GM12878 (cell line): ENCODE measurements at regions not wholly inside any gene's neighbourhood (a gene's known extent, or its start where the extent isn't known, plus 50 kb on each side); places are given as distances from the start of the nearest gene placed in this dataset.

Experiments used
- CEBPB ChIP-seq, 2 experiments: fragments of 150-350 bp in 1 of 2; IDR thresholded peaks; 2 replicates each; pipeline ENCODE4 v1.6.1; 2012 to 2014; ENCODE audit warnings: low read depth in 2 of 2, low read length in 2 of 2, borderline replicate concordance in 1 of 2, inconsistent platforms in 1 of 2
- CHD2 ChIP-seq: IDR thresholded peaks from 2 replicates; pipeline ENCODE4 v1.6.1; 2011; ENCODE audit warnings: low read depth, low read length, improper control_type of control experiment, borderline replicate concordance
- CREB1 ChIP-seq: IDR thresholded peaks from 2 replicates; pipeline ENCODE4 v1.6.1; 2012; ENCODE audit warnings: low read depth, mild to moderate bottlenecking, inconsistent platforms
- DPF2 ChIP-seq: fragments of 450-650 bp; IDR thresholded peaks from 2 replicates; pipeline ENCODE4 v1.6.1; 2017; ENCODE audit warnings: mild to moderate bottlenecking
- ESRRA ChIP-seq: IDR thresholded peaks from 2 replicates; pipeline ENCODE4 v1.6.1; 2012; ENCODE audit warnings: mild to moderate bottlenecking, low read length, improper control_type of control experiment
- GATAD2B ChIP-seq: fragments of 450-650 bp; conservative IDR thresholded peaks from 2 replicates; pipeline ENCODE4 v1.6.1; 2017; ENCODE audit warnings: low read depth, mild to moderate bottlenecking, moderate library complexity
- HDAC2 ChIP-seq: fragments of 200-600 bp; sonication (generic); IDR thresholded peaks from 2 replicates; pipeline ENCODE4 v1.6.1; 2017
- NFYB ChIP-seq: IDR thresholded peaks from 2 replicates; pipeline ENCODE4 v1.6.1; 2011; ENCODE audit warnings: low read depth, mild to moderate bottlenecking, low read length, improper control_type of control experiment, moderate library complexity; ENCODE audit not compliant: insufficient read depth
- NR2F1 ChIP-seq: fragments of 450-650 bp; conservative IDR thresholded peaks from 2 replicates; pipeline ENCODE4 v1.6.1; 2017; ENCODE audit warnings: mild to moderate bottlenecking
- STAT1 ChIP-seq: fragments of 450-650 bp; conservative IDR thresholded peaks from 2 replicates; pipeline ENCODE4 v1.6.1; 2014; ENCODE audit warnings: antibody characterized with exemption, mild to moderate bottlenecking
- STAT3 ChIP-seq: IDR thresholded peaks from 2 replicates; pipeline ENCODE4 v1.6.1; 2011; ENCODE audit warnings: low read depth, low read length, improper control_type of control experiment
- TBL1XR1 ChIP-seq: IDR thresholded peaks from 2 replicates; pipeline ENCODE4 v1.6.1; 2012; ENCODE audit warnings: low read depth, low read length, improper control_type of control experiment
- ZNF384 ChIP-seq: IDR thresholded peaks from 2 replicates; pipeline ENCODE4 v1.6.1; 2012; ENCODE audit warnings: low read depth, mild to moderate bottlenecking, low read length, improper control_type of control experiment, borderline replicate concordance
- ZNF622 ChIP-seq: fragments of 450-650 bp; IDR thresholded peaks from 2 replicates; pipeline ENCODE4 v1.6.1; 2017; ENCODE audit warnings: mild to moderate bottlenecking, inconsistent platforms
- ZSCAN29 ChIP-seq: fragments of 450-650 bp; IDR thresholded peaks from 2 replicates; pipeline ENCODE4 v1.6.1; 2017; ENCODE audit warnings: mild to moderate bottlenecking, moderate library complexity
- ZZZ3 ChIP-seq: IDR thresholded peaks from 2 replicates; pipeline ENCODE4 v1.6.1; 2011; ENCODE audit warnings: low read depth; ENCODE audit not compliant: control insufficient read depth, insufficient read length
- TF ChIP-seq, protein P1 (sequence below): IDR thresholded peaks from 2 replicates; pipeline ENCODE4 v1.6.1; 2011; ENCODE audit warnings: borderline replicate concordance, low read depth, mild to moderate bottlenecking, moderate library complexity, low read length; ENCODE audit not compliant: insufficient read depth, poor library complexity, severe bottlenecking
- TF ChIP-seq, protein P2 (sequence below): fragments of 450-650 bp; IDR thresholded peaks from 2 replicates; pipeline ENCODE4 v1.6.1; 2018; ENCODE audit warnings: borderline replicate concordance, mild to moderate bottlenecking; ENCODE audit not compliant: partially characterized antibody
- TF ChIP-seq, protein P3 (sequence below): IDR thresholded peaks from 2 replicates; pipeline ENCODE4 v1.6.1; 2012; ENCODE audit warnings: low read depth, low read length, improper control_type of control experiment
- TF ChIP-seq, protein P4 (sequence below): IDR thresholded peaks from 2 replicates; pipeline ENCODE4 v1.6.1; 2011; ENCODE audit warnings: low read depth, low read length, improper control_type of control experiment, borderline replicate concordance

DNA sequence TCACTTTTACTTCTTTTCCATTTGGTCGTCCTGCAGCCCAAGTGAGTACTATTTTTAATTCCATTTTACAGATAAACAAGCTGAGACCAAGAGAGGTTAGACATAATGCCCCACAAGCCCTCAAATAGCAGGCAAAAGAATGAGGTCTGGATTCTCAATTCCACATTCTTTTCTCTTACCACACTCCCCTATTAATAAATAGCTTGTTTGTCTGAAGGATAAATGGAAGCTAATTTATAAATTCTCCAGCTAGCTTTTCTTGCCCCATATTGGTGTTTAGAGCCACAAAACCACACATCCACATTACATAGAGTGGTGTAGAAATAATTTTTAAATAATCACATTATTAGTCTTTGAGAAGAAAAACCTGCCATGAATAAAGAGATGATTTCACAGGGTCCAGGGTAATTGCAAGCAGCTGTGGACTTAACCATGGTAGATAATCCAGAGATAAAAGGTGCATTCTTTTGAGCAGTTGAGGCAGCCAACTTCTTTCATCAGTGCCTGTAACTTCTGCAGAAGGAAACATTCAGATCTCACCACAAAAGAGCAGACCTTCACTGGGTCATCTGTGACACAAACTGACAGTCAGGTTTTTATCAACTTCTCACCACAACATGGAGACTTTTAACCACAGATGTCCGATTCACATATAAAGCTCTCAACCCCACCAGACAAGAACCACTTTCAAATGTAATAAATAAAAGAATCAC lies 313.4 kb upstream of the STT3B start (continued):
- TF ChIP-seq, protein P1, sequence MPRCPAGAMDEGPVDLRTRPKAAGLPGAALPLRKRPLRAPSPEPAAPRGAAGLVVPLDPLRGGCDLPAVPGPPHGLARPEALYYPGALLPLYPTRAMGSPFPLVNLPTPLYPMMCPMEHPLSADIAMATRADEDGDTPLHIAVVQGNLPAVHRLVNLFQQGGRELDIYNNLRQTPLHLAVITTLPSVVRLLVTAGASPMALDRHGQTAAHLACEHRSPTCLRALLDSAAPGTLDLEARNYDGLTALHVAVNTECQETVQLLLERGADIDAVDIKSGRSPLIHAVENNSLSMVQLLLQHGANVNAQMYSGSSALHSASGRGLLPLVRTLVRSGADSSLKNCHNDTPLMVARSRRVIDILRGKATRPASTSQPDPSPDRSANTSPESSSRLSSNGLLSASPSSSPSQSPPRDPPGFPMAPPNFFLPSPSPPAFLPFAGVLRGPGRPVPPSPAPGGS = peak; percentile 54
- 0 out of 2 replicates have a peak, but pooled peaks have one; percentile 31 for TF ChIP-seq CREB1
- no peak for TF ChIP-seq STAT3
- TF ChIP-seq, protein P2, sequence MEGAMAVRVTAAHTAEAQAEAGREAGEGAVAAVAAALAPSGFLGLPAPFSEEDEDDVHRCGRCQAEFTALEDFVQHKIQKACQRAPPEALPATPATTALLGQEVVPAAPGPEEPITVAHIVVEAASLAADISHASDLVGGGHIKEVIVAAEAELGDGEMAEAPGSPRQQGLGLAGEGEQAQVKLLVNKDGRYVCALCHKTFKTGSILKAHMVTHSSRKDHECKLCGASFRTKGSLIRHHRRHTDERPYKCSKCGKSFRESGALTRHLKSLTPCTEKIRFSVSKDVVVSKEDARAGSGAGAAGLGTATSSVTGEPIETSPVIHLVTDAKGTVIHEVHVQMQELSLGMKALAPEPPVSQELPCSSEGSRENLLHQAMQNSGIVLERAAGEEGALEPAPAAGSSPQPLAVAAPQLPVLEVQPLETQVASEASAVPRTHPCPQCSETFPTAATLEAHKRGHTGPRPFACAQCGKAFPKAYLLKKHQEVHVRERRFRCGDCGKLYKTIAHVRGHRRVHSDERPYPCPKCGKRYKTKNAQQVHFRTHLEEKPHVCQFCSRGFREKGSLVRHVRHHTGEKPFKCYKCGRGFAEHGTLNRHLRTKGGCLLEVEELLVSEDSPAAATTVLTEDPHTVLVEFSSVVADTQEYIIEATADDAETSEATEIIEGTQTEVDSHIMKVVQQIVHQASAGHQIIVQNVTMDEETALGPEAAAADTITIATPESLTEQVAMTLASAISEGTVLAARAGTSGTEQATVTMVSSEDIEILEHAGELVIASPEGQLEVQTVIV = no peak
- TF ChIP-seq CHD2 = no peak
- no peak for TF ChIP-seq GATAD2B
- peak; percentile 70; the same call in 1 of the 2 replicates for TF ChIP-seq TBL1XR1
- TF ChIP-seq ZZZ3 = no peak
- TF ChIP-seq ZSCAN29 = peak; percentile 67
- peak; percentile 43; the same call in 1 of the 2 replicates for TF ChIP-seq DPF2
- TF ChIP-seq, protein P3, sequence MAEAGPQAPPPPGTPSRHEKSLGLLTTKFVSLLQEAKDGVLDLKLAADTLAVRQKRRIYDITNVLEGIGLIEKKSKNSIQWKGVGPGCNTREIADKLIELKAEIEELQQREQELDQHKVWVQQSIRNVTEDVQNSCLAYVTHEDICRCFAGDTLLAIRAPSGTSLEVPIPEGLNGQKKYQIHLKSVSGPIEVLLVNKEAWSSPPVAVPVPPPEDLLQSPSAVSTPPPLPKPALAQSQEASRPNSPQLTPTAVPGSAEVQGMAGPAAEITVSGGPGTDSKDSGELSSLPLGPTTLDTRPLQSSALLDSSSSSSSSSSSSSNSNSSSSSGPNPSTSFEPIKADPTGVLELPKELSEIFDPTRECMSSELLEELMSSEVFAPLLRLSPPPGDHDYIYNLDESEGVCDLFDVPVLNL = no peak
- TF ChIP-seq, protein P4, sequence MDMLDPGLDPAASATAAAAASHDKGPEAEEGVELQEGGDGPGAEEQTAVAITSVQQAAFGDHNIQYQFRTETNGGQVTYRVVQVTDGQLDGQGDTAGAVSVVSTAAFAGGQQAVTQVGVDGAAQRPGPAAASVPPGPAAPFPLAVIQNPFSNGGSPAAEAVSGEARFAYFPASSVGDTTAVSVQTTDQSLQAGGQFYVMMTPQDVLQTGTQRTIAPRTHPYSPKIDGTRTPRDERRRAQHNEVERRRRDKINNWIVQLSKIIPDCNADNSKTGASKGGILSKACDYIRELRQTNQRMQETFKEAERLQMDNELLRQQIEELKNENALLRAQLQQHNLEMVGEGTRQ = no peak
- peak; percentile 75 for TF ChIP-seq NR2F1
- no peak for TF ChIP-seq NFYB
- TF ChIP-seq HDAC2 = no peak
- TF ChIP-seq STAT1 = no peak
- no peak for TF ChIP-seq ESRRA
- TF ChIP-seq ZNF622 = no peak
- TF ChIP-seq CEBPB (IDR thresholded peaks at IDR 0.05; ENCODE audit: borderline replicate concordance in 1 of 2, low read depth in 2 of 2, low read length in 2 of 2) = no peak
- no peak for TF ChIP-seq ZNF384
